Activated naive CD8-positive, alpha-beta T cell treated with anti-CD3 and anti-CD28 coated beads for 36 hours (primary cell): ENCODE measurements at regions not wholly inside any gene's neighbourhood (a gene's known extent, or its start where the extent isn't known, plus 50 kb on each side); places are given as distances from the start of the nearest gene placed in this dataset.
"Not testable (repeated sequence)": the region's sequence is repeated elsewhere in the genome, so short reads cannot be mapped to it uniquely, and the experiment has no call there.

Experiments
- DNase-seq: peaks from one replicate; pipeline ENCODE4 v3.0.0; 2021
- H3K27ac Mint-ChIP-seq: one replicate; pipeline ENCODE4 v1.8.0; 2022; ENCODE audit warnings: mild to moderate bottlenecking, moderate library complexity, mixed read lengths
- H3K27me3 Mint-ChIP-seq: one replicate; pipeline ENCODE4 v1.8.0; 2022; ENCODE audit warnings: mild to moderate bottlenecking, mixed read lengths
- H3K36me3 Mint-ChIP-seq: one replicate; pipeline ENCODE4 v1.8.0; 2021; ENCODE audit warnings: mild to moderate bottlenecking, mixed read lengths
- H3K4me1 Mint-ChIP-seq: one replicate; pipeline ENCODE4 v1.8.0; 2021; ENCODE audit warnings: mixed read lengths
- H3K4me3 Mint-ChIP-seq: one replicate; pipeline ENCODE4 v1.8.0; 2022; ENCODE audit warnings: mild to moderate bottlenecking, moderate library complexity, mixed read lengths
- H3K9me3 Mint-ChIP-seq: one replicate; pipeline ENCODE4 v1.8.0; 2022; ENCODE audit warnings: mixed read lengths

- H3K27me3 Mint-ChIP-seq: no peaks in the 10 kb centered on the region
- H3K36me3 Mint-ChIP-seq: no peaks in the 10 kb centered on the region
- H3K27ac Mint-ChIP-seq: no peak overlapping the region
- H3K4me1 Mint-ChIP-seq: no peaks in the 10 kb centered on the region
- DNase-seq: no peak
- peaks cover 10% of the 10 kb centered on the region for H3K9me3 Mint-ChIP-seq
- no peak overlapping the region for H3K4me3 Mint-ChIP-seq
These were observed 964.9 kb upstream of the KLHL29 start for GRCh38 chr2:22420076-22420475.

DNA sequence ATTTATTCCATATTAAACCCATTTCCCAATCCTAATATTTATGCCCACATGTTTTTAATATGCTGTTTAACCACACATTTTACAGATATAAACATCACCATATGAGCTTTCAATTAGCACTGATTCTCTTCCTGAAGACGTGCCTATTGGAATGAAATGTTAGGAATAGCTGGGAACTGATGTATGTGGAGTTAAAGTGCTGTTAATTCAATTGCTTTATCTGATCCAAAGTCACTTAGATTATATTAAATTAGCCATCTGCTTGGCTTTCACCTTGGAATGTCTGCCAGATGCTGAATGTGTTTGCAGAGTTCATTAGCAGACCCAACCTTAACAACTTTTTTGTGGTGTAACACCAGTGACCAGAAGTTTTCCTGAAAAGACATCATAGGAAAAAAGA is 942.9 kb upstream of the KLHL29 start:
- Mint-ChIP-seq H3K4me3 (no peak overlapping the region), H3K27ac (no peak overlapping the region), H3K27me3 (no peaks in the 10 kb centered on the region), H3K9me3 (peaks cover 3% of the 10 kb centered on the region), H3K36me3 (no peaks in the 10 kb centered on the region), H3K4me1 (no peaks in the 10 kb centered on the region)
- DNase-seq: no peak

DNA sequence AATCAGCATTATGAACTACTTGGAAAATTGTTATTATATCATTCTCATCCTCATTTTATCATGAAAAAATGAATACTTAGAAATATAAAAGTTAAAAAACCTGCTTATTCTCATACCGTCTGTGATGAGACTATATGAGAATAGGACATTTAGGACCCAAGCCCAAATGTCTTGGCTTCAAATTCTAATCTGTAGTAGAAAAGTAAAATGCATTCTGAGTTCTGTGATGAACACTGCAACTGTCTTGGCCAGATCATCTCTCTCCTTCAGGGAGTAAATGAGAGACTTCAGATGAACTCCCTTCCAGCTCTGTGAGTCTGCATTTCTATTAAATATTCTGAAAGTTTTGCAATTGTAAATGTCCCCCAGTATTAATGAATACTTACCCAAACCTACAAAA is 940.7 kb upstream of the KLHL29 start:
- H3K4me1 Mint-ChIP-seq: no peaks in the 10 kb centered on the region
- H3K27me3 Mint-ChIP-seq: no peaks in the 10 kb centered on the region
- no peaks in the 10 kb centered on the region for H3K36me3 Mint-ChIP-seq
- H3K4me3 Mint-ChIP-seq: no peak overlapping the region
- no peak for DNase-seq
- H3K9me3 Mint-ChIP-seq: peaks cover 7% of the 10 kb centered on the region
- H3K27ac Mint-ChIP-seq: no peak overlapping the region

- no peak for DNase-seq
- no peak overlapping the region for H3K4me3 Mint-ChIP-seq
- peaks cover 8% of the 10 kb centered on the region for H3K9me3 Mint-ChIP-seq
- H3K4me1 Mint-ChIP-seq: no peaks in the 10 kb centered on the region
- H3K36me3 Mint-ChIP-seq: no peaks in the 10 kb centered on the region
- no peaks in the 10 kb centered on the region for H3K27me3 Mint-ChIP-seq
- no peak overlapping the region for H3K27ac Mint-ChIP-seq
These were observed 935.3 kb upstream of the KLHL29 start for GRCh38 chr2:22449696-22450095.

- Mint-ChIP-seq H3K4me1 (no peaks in the 10 kb centered on the region), H3K36me3 (no peaks in the 10 kb centered on the region), H3K27me3 (no peaks in the 10 kb centered on the region), H3K4me3 (no peak overlapping the region), H3K27ac (no peak overlapping the region), H3K9me3 (peaks cover 8% of the 10 kb centered on the region)
- no peak for DNase-seq
These were observed 934.1 kb upstream of the KLHL29 start for GRCh38 chr2:22450831-22451230.

- Mint-ChIP-seq H3K9me3 (no peaks in the 10 kb centered on the region), H3K4me3 (no peak overlapping the region), H3K27me3 (no peaks in the 10 kb centered on the region), H3K4me1 (no peaks in the 10 kb centered on the region), H3K27ac (no peak overlapping the region), H3K36me3 (no peaks in the 10 kb centered on the region)
- DNase-seq: no peak
These were observed 930.0 kb upstream of the KLHL29 start for GRCh38 chr2:22454826-22455485.

- Mint-ChIP-seq H3K27me3 (no peaks in the 10 kb centered on the region), H3K4me3 (no peak overlapping the region), H3K4me1 (no peaks in the 10 kb centered on the region), H3K9me3 (peaks cover 2% of the 10 kb centered on the region), H3K27ac (no peak overlapping the region), H3K36me3 (no peaks in the 10 kb centered on the region)
- no peak for DNase-seq
These were observed 926.5 kb upstream of the KLHL29 start for GRCh38 chr2:22458440-22458839.

DNA sequence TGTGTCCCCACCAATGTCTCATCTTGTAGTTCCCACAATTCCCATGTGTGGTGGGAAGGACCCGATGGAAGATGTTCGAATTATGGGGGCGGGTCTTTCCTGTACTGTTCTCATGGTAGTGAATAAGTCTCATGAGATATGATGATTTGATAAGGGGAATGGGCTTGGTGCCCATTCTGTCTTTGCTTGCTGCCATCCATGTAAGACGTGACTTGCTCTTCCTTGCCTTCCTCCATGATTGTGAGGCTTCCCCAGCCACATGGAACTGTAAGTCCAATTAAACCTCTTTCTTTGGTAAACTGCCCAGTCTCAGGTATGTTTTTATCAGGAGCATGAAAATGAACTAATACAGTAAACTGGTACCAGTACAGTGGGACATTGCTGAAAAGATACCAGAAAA is 909.9 kb upstream of the KLHL29 start:
- not testable (repeated sequence) for H3K4me1 Mint-ChIP-seq, H3K27me3 Mint-ChIP-seq, H3K4me3 Mint-ChIP-seq, H3K27ac Mint-ChIP-seq, H3K36me3 Mint-ChIP-seq, DNase-seq, H3K9me3 Mint-ChIP-seq

DNA sequence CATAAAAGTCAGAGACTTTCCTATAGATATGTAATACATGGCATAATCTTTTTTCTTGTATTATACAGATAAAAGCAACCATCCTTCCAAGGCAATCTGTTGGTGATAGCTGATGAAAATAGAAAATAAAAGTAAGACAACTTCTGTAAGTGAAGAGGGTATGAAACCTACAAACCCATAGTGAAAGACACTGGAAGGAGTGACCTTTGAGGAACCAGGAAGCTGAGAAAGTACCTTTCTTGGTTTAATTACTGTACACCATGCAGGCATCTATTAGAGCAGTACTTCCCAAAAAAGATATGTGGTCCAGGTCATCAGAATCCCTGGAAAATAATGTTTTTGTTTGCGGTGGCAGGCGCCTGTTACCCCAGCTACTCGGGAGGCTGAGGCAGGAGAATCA is 906.6 kb upstream of the KLHL29 start:
- Mint-ChIP-seq H3K27me3 (no peaks in the 10 kb centered on the region), H3K27ac (no peak overlapping the region), H3K4me3 (no peak overlapping the region), H3K36me3 (no peaks in the 10 kb centered on the region), H3K9me3 (no peaks in the 10 kb centered on the region), H3K4me1 (no peaks in the 10 kb centered on the region)
- no peak for DNase-seq

DNA sequence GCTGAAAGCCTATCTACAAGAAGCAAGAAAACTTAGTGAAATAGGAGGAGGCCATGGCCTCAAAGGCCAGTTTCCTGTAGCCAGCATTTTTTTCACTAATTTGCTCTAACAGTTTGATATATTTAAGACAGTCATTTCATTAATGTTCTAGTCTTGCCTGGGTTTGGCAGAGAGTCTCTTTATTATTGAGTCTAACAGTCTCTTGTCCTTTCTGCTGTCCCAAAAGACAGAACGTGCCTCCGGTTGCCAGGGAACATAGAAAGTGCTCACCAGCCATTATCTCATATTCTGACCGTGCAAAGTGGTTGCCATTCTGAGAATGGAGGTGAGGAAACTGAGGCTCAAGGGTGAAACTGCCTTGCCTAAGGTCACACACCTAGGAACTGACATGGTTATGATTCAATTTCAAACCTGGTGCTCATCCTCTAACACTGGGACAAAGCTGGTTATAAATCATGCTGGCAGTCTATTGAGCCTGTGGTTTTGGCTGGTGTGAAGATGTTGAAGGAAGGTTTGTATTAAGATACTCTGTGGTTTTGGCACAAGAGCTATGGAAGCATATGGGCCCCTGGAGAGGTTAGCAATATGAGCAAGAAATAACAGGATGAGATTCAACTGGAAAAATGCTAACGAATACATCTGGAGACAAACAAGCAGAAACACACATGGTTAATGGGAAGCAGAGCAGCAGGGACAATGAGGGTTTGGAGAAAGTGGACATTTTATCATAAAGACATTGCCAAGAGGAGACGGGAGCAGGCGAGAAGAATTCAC is 903.3 kb upstream of the KLHL29 start:
- no peak for DNase-seq
- H3K9me3 Mint-ChIP-seq: no peaks in the 10 kb centered on the region
- H3K36me3 Mint-ChIP-seq: no peaks in the 10 kb centered on the region
- H3K4me1 Mint-ChIP-seq: no peaks in the 10 kb centered on the region
- H3K4me3 Mint-ChIP-seq: no peak overlapping the region
- no peaks in the 10 kb centered on the region for H3K27me3 Mint-ChIP-seq
- H3K27ac Mint-ChIP-seq: no peak overlapping the region

DNA sequence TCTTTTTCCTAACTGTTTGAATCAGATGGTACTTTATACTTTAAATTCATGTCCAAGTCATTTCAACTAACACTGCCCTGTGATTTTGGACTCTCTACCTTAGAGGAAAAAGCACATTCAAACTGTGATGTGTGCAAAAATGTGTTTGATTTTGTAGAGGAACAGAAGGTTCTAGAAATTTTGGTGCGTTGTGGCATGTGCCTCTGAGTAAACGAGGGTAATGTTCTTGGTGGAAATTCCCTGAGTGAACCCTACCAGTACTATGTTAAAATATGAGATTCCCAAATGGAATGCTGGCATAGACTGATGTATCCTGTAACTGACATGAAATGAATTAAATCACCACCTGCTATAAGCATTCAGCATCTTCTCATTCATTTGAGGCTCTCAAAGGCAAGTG is 901.9 kb upstream of the KLHL29 start:
- Mint-ChIP-seq H3K36me3 (no peaks in the 10 kb centered on the region), H3K4me1 (no peaks in the 10 kb centered on the region), H3K27ac (no peak overlapping the region), H3K27me3 (no peaks in the 10 kb centered on the region), H3K4me3 (no peak overlapping the region), H3K9me3 (no peaks in the 10 kb centered on the region)
- DNase-seq: no peak

DNA sequence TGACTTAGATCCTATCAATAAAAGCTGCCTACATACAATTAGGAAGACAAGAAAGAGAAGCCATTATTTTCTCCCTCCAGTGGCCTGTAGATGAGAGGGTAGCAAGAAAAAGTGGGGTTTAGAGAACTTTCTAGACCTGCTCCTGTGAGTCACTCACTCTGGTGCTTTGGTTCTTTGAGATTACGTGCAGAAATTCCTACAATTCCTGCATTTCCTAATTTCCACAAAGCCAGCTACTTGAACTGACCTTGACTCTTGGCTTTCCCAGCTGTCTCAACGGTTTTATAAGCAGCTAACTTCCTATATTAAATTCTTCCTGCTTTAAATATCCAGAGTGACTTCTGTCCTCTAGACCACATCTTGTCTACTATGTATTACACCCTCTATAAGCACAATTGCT is 899.5 kb upstream of the KLHL29 start:
- Mint-ChIP-seq H3K4me1 (no peaks in the 10 kb centered on the region), H3K36me3 (no peaks in the 10 kb centered on the region), H3K4me3 (no peak overlapping the region), H3K27ac (no peak overlapping the region), H3K27me3 (no peaks in the 10 kb centered on the region), H3K9me3 (no peaks in the 10 kb centered on the region)
- no peak for DNase-seq

- no peak for DNase-seq
- Mint-ChIP-seq H3K9me3 (no peaks in the 10 kb centered on the region), H3K36me3 (no peaks in the 10 kb centered on the region), H3K4me1 (no peaks in the 10 kb centered on the region), H3K27ac (no peak overlapping the region), H3K4me3 (no peak overlapping the region), H3K27me3 (no peaks in the 10 kb centered on the region)
These were observed 898.6 kb upstream of the KLHL29 start for GRCh38 chr2:22486343-22486742.

DNA sequence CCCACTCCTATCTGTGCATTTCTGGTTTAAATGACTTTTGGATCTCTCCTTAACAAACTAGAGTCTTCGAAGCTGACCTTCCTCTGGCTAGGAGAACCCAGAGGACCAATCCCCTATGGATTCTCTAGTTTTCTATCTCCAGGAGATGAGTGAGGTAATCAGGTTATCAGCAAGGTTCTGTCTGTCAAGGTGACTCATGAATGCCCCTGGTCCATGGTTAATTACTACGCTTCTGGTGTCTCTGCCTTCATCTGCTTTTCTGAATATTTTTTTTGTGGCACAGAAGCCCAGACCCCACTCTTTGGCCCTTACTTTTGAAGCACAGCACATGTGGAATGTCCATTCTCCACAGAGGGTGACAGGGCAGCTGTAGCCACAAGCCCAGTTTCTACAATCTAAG is 897.9 kb upstream of the KLHL29 start:
- no peak for DNase-seq
- H3K4me3 Mint-ChIP-seq: no peak overlapping the region
- no peaks in the 10 kb centered on the region for H3K9me3 Mint-ChIP-seq
- H3K4me1 Mint-ChIP-seq: no peaks in the 10 kb centered on the region
- H3K27ac Mint-ChIP-seq: no peak overlapping the region
- no peaks in the 10 kb centered on the region for H3K36me3 Mint-ChIP-seq
- no peaks in the 10 kb centered on the region for H3K27me3 Mint-ChIP-seq

- no peaks in the 10 kb centered on the region for H3K9me3 Mint-ChIP-seq
- H3K27me3 Mint-ChIP-seq: no peaks in the 10 kb centered on the region
- DNase-seq: no peak
- H3K27ac Mint-ChIP-seq: no peak overlapping the region
- no peaks in the 10 kb centered on the region for H3K36me3 Mint-ChIP-seq
- H3K4me1 Mint-ChIP-seq: no peaks in the 10 kb centered on the region
- no peak overlapping the region for H3K4me3 Mint-ChIP-seq
These were observed 897.4 kb upstream of the KLHL29 start for GRCh38 chr2:22487541-22487940.

- H3K27ac Mint-ChIP-seq: no peak overlapping the region
- H3K4me3 Mint-ChIP-seq: no peak overlapping the region
- no peak for DNase-seq
- no peaks in the 10 kb centered on the region for H3K4me1 Mint-ChIP-seq
- no peaks in the 10 kb centered on the region for H3K36me3 Mint-ChIP-seq
- H3K9me3 Mint-ChIP-seq: no peaks in the 10 kb centered on the region
- H3K27me3 Mint-ChIP-seq: no peaks in the 10 kb centered on the region
These were observed 893.5 kb upstream of the KLHL29 start for GRCh38 chr2:22491442-22491841.
